Astrocyte (in vitro differentiated cells and primary cell): ENCODE measurements at regions not wholly inside any gene's neighbourhood (a gene's known extent, or its start where the extent isn't known, plus 50 kb on each side); places are given as distances from the start of the nearest gene placed in this dataset.

Experiments used
- DNase-seq: peaks from one replicate; pipeline ENCODE4 v3.0.0-alpha.2; 2010; ENCODE audit warnings: low read depth
- FAIRE-seq: peaks from 2 replicates; lab custom pipeline; 2011; peaks lifted over from hg19 to GRCh38; lab: Jason Lieb, UNC
- H2AFZ ChIP-seq: 2 replicates; pipeline ENCODE4 v1.6.0; 2012; ENCODE audit warnings: low read depth, low read length, inconsistent platforms
- H3K27ac ChIP-seq: 2 replicates; pipeline ENCODE4 v1.5.1; 2011; ENCODE audit warnings: low read depth, low read length, inconsistent platforms
- H3K27me3 ChIP-seq: 2 replicates; pipeline ENCODE4 v1.6.0; 2011; ENCODE audit warnings: low read length, inconsistent platforms; ENCODE audit not compliant: insufficient read depth
- H3K36me3 ChIP-seq: 2 replicates; pipeline ENCODE4 v1.5.1; 2011; ENCODE audit warnings: low read length, inconsistent platforms; ENCODE audit not compliant: insufficient read depth
- H3K4me1 ChIP-seq: 2 replicates; pipeline ENCODE4 v1.5.1; 2011; ENCODE audit warnings: low read length, inconsistent platforms; ENCODE audit not compliant: insufficient read depth
- H3K4me2 ChIP-seq: 2 replicates; pipeline ENCODE4 v1.6.0; 2012; ENCODE audit warnings: low read length, inconsistent platforms
- H3K4me3 ChIP-seq: 2 replicates; pipeline ENCODE4 v1.5.1; 2011; ENCODE audit warnings: low read depth, mild to moderate bottlenecking, low read length, inconsistent platforms; ENCODE audit not compliant: insufficient read depth
- H3K79me2 ChIP-seq: 2 replicates; pipeline ENCODE4 v1.6.0; 2012; ENCODE audit warnings: mild to moderate bottlenecking, low read length, inconsistent platforms; ENCODE audit not compliant: insufficient read depth
- H3K9ac ChIP-seq: 2 replicates; pipeline ENCODE4 v1.6.0; 2012; ENCODE audit warnings: mild to moderate bottlenecking, low read length, inconsistent platforms
- H3K9me3 ChIP-seq: 2 replicates; pipeline ENCODE4 v1.5.1; 2012; ENCODE audit warnings: low read depth, mild to moderate bottlenecking, low read length, inconsistent platforms; ENCODE audit not compliant: insufficient read depth
- H4K20me1 ChIP-seq: 2 replicates; pipeline ENCODE4 v1.6.0; 2012; ENCODE audit warnings: low read length, inconsistent platforms; ENCODE audit not compliant: insufficient read depth
- H3K27ac Mint-ChIP-seq: one replicate; pipeline ENCODE4 v1.8.0; 2021; ENCODE audit warnings: mild to moderate bottlenecking, mixed read lengths; ENCODE audit not compliant: unreplicated experiment
- H3K27me3 Mint-ChIP-seq: one replicate; pipeline ENCODE4 v1.8.0; 2021; ENCODE audit warnings: low read depth, mixed read lengths; ENCODE audit not compliant: unreplicated experiment
- H3K36me3 Mint-ChIP-seq: one replicate; pipeline ENCODE4 v1.8.0; 2021; ENCODE audit warnings: low read depth, mixed read lengths; ENCODE audit not compliant: unreplicated experiment
- H3K4me1 Mint-ChIP-seq: one replicate; pipeline ENCODE4 v1.8.0; 2021; ENCODE audit warnings: low read depth, mixed read lengths; ENCODE audit not compliant: unreplicated experiment
- H3K4me3 Mint-ChIP-seq: one replicate; pipeline ENCODE4 v1.8.0; 2021; ENCODE audit warnings: mild to moderate bottlenecking, moderate library complexity, mixed read lengths; ENCODE audit not compliant: unreplicated experiment
- H3K9me3 Mint-ChIP-seq: one replicate; pipeline ENCODE4 v1.8.0; 2021; ENCODE audit warnings: mild to moderate bottlenecking, mixed read lengths; ENCODE audit not compliant: unreplicated experiment
- CTCF ChIP-seq: IDR thresholded peaks from 2 replicates; pipeline ENCODE4 v1.5.1; 2011; ENCODE audit warnings: low read depth, mild to moderate bottlenecking, inconsistent platforms, low read length, moderate library complexity; ENCODE audit not compliant: insufficient read depth
- EZH2 ChIP-seq: IDR thresholded peaks from 2 replicates; pipeline ENCODE4 v1.6.1; 2012; ENCODE audit warnings: mild to moderate bottlenecking, low read length, inconsistent platforms; ENCODE audit not compliant: insufficient read depth

GRCh38 chr9:129326061-129327005 lies 148.3 kb upstream of the IER5L start:
- DNase-seq (no peak), FAIRE-seq (no peak)
- no peaks in the 10 kb centered on the region for H4K20me1 ChIP-seq
- peaks cover 5% of the 10 kb centered on the region for H3K9me3 Mint-ChIP-seq
- H3K36me3 ChIP-seq = no peaks in the 10 kb centered on the region
- H3K4me2 ChIP-seq = no peak overlapping the region
- no peaks in the 10 kb centered on the region for H3K27me3 Mint-ChIP-seq
- no peaks in the 10 kb centered on the region for H3K79me2 ChIP-seq
- no peak overlapping the region for H3K27ac ChIP-seq
- H2AFZ ChIP-seq = no peak overlapping the region
- no peak overlapping the region for H3K4me3 ChIP-seq
- H3K9ac ChIP-seq = no peak overlapping the region
- H3K4me1 Mint-ChIP-seq = peaks cover 17% of the 10 kb centered on the region
- no peak overlapping the region for H3K27ac Mint-ChIP-seq
- no peaks in the 10 kb centered on the region for H3K27me3 ChIP-seq
- H3K4me1 ChIP-seq = no peaks in the 10 kb centered on the region
- no peaks in the 10 kb centered on the region for H3K36me3 Mint-ChIP-seq
- H3K4me3 Mint-ChIP-seq = no peak overlapping the region
- H3K9me3 ChIP-seq = peaks cover 10% of the 10 kb centered on the region
- TF ChIP-seq CTCF (no peak), EZH2 (no peak)

- H3K79me2 ChIP-seq = no peaks in the 10 kb centered on the region
- peaks cover 11% of the 10 kb centered on the region for H3K4me1 ChIP-seq
- FAIRE-seq (no peak), DNase-seq (no peak)
- no peak overlapping the region for H3K4me3 Mint-ChIP-seq
- peaks cover 2% of the 10 kb centered on the region for H3K9me3 Mint-ChIP-seq
- peaks cover 19% of the 10 kb centered on the region for H3K4me1 Mint-ChIP-seq
- H3K36me3 ChIP-seq = no peaks in the 10 kb centered on the region
- no peak overlapping the region for H3K9ac ChIP-seq
- H3K27me3 Mint-ChIP-seq = no peaks in the 10 kb centered on the region
- no peaks in the 10 kb centered on the region for H4K20me1 ChIP-seq
- H3K36me3 Mint-ChIP-seq = no peaks in the 10 kb centered on the region
- H3K9me3 ChIP-seq = no peaks in the 10 kb centered on the region
- H3K4me3 ChIP-seq = no peak overlapping the region
- H3K27ac ChIP-seq = no peak overlapping the region
- no peak overlapping the region for H2AFZ ChIP-seq
- no peak overlapping the region for H3K27ac Mint-ChIP-seq
- TF ChIP-seq EZH2 (no peak), CTCF (no peak)
- H3K27me3 ChIP-seq = no peaks in the 10 kb centered on the region
- H3K4me2 ChIP-seq = no peak overlapping the region
Observed at GRCh38 chr9:129324808-129325502, 146.9 kb upstream of the IER5L start.
